GM19324 (cell line): ENCODE measurements at regions not wholly inside any gene's neighbourhood (a gene's known extent, or its start where the extent isn't known, plus 50 kb on each side); places are given as distances from the start of the nearest gene placed in this dataset.

ENCODE experiments used
- ATAC-seq: cut with Tn5 transposase; IDR thresholded peaks from one replicate; pipeline ENCODE4 v1.9.1; 2021; ENCODE audit warnings: mild to moderate bottlenecking, moderate library complexity; ENCODE audit not compliant: unreplicated experiment, low FRiP score

- no peak for ATAC-seq
Measured at GRCh38 chr11:122524898-122525297, 130.6 kb upstream of the UBASH3B start.

GRCh38 chr11:122523846-122524805 lies 131.4 kb upstream of the UBASH3B start:
- no peak for ATAC-seq

- no peak for ATAC-seq
Measured at GRCh38 chr11:122521626-122522025, 133.9 kb upstream of the UBASH3B start.

- no peak for ATAC-seq
Measured at GRCh38 chr11:122517403-122518379, 137.8 kb upstream of the UBASH3B start.

- no peak for ATAC-seq
Measured at GRCh38 chr11:122516686-122517085, 138.8 kb upstream of the UBASH3B start.

GRCh38 chr11:122513997-122514396 lies 141.5 kb upstream of the UBASH3B start:
- no peak for ATAC-seq

- ATAC-seq = no peak
Measured at GRCh38 chr11:122513328-122513727, 142.2 kb upstream of the UBASH3B start.

GRCh38 chr11:122512688-122513087 lies 142.8 kb upstream of the UBASH3B start:
- no peak for ATAC-seq

- no peak for ATAC-seq
Measured at GRCh38 chr11:122509899-122510298, 145.6 kb upstream of the UBASH3B start.

- no peak for ATAC-seq
Measured at GRCh38 chr11:122509091-122509490, 146.4 kb upstream of the UBASH3B start.

GRCh38 chr11:122505304-122506006 lies 150.1 kb upstream of the UBASH3B start:
- no peak for ATAC-seq

GRCh38 chr11:122494221-122494620 lies 161.3 kb upstream of the UBASH3B start:
- ATAC-seq = no peak

- no peak for ATAC-seq
Measured at GRCh38 chr11:122491509-122491908, 164.0 kb upstream of the UBASH3B start.

- ATAC-seq = no peak
Measured at GRCh38 chr11:122488892-122489706, 166.4 kb upstream of the UBASH3B start.

- ATAC-seq = no peak
Measured at GRCh38 chr11:122487669-122488068, 167.9 kb upstream of the UBASH3B start.

GRCh38 chr11:122486793-122487495 lies 168.6 kb upstream of the UBASH3B start:
- ATAC-seq = no peak

GRCh38 chr11:122478986-122479385 lies 176.5 kb upstream of the UBASH3B start:
- ATAC-seq = no peak

GRCh38 chr11:122468965-122469364 lies 186.6 kb upstream of the UBASH3B start:
- no peak for ATAC-seq

- no peak for ATAC-seq
Measured at GRCh38 chr11:122463530-122463929, 192.0 kb upstream of the UBASH3B start.
